OCI-LY3 (cell line): ENCODE measurements at regions not wholly inside any gene's neighbourhood (a gene's known extent, or its start where the extent isn't known, plus 50 kb on each side); places are given as distances from the start of the nearest gene placed in this dataset.
A peak's percentile ranks its signal among the peaks of the same experiment; 100 is the strongest.

Source experiments
- H2AFZ ChIP-seq: fragments of 200-600, 300-600 bp; shearing (Covaris generic); 2 replicates; pipeline ENCODE4 v1.6.0; 2014; ENCODE audit warnings: antibody characterized with exemption, low read depth, low read length
- H3K27ac ChIP-seq: fragments of 200-600, 300-600 bp; sonication (generic); 2 replicates; pipeline ENCODE4 v1.5.1; 2014; ENCODE audit warnings: mild to moderate bottlenecking, low read length, moderate library complexity, mixed read lengths
- H3K27me3 ChIP-seq: fragments of 200-600, 300-600 bp; sonication (generic); 2 replicates; pipeline ENCODE4 v1.6.1; 2014; ENCODE audit warnings: low read depth, low read length, mixed read lengths
- H3K36me3 ChIP-seq: fragments of 200-600, 300-600 bp; sonication (generic); replicated peaks from 2 replicates; pipeline ENCODE3; 2014; ENCODE audit warnings: low read depth, low read length, mixed read lengths
- H3K4me1 ChIP-seq: fragments of 300-600, 200-600 bp; sonication (generic); 2 replicates; pipeline ENCODE4 v1.6.1; 2014; ENCODE audit warnings: low read length, mixed read lengths
- H3K4me2 ChIP-seq: fragments of 200-600, 300-600 bp; sonication (generic); 2 replicates; pipeline ENCODE4 v1.6.1; 2014; ENCODE audit warnings: low read length, mixed read lengths
- H3K4me3 ChIP-seq: fragments of 300-600, 200-600 bp; sonication (generic); 2 replicates; pipeline ENCODE4 v1.5.1; 2014; ENCODE audit warnings: antibody characterized with exemption, mild to moderate bottlenecking, low read length, moderate library complexity
- H3K79me2 ChIP-seq: fragments of 300-600, 200-600 bp; shearing (Covaris generic); 2 replicates; pipeline ENCODE4 v1.6.1; 2014; ENCODE audit warnings: mild to moderate bottlenecking, low read length, mixed read lengths
- H3K9ac ChIP-seq: fragments of 300-600, 200-600 bp; shearing (Covaris generic); 2 replicates; pipeline ENCODE4 v1.6.0; 2014; ENCODE audit warnings: mild to moderate bottlenecking, low read length, moderate library complexity
- H3K9me3 ChIP-seq: fragments of 200-600, 300-600 bp; shearing (Covaris generic); 2 replicates; pipeline ENCODE4 v1.6.1; 2014; ENCODE audit warnings: low read length, mixed read lengths; ENCODE audit not compliant: insufficient read depth
- H4K20me1 ChIP-seq: fragments of 200-600, 300-600 bp; sonication (generic); 2 replicates; pipeline ENCODE4 v1.6.1; 2016; ENCODE audit warnings: low read length, mixed read lengths; ENCODE audit not compliant: insufficient read depth
- CTCF ChIP-seq: fragments of 200-600, 300-600 bp; sonication (generic); IDR thresholded peaks from 2 replicates; pipeline ENCODE4 v1.5.1; 2014; ENCODE audit warnings: antibody characterized with exemption, low read length, low read depth
- EZH2phosphoT487 ChIP-seq: fragments of 200-600 bp; shearing (Covaris generic); IDR thresholded peaks from 2 replicates; pipeline ENCODE4 v1.6.1; 2018; ENCODE audit warnings: antibody characterized with exemption, mixed run types, low read depth

- Histone ChIP-seq H4K20me1 (no peaks in the 10 kb centered on the region), H3K4me3 (no peak overlapping the region), H3K4me1 (no peaks in the 10 kb centered on the region), H3K27me3 (no peaks in the 10 kb centered on the region), H3K79me2 (no peaks in the 10 kb centered on the region), H3K36me3 (no peaks in the 10 kb centered on the region), H3K9me3 (no peaks in the 10 kb centered on the region), H3K9ac (no peak overlapping the region), H3K4me2 (no peak overlapping the region), H3K27ac (no peak overlapping the region), H2AFZ (no peak overlapping the region)
- no peak for TF ChIP-seq CTCF
- no peak for TF ChIP-seq EZH2phosphoT487
Measured at GRCh38 chr4:98746936-98747335, 88.5 kb upstream of the TSPAN5 start.

DNA sequence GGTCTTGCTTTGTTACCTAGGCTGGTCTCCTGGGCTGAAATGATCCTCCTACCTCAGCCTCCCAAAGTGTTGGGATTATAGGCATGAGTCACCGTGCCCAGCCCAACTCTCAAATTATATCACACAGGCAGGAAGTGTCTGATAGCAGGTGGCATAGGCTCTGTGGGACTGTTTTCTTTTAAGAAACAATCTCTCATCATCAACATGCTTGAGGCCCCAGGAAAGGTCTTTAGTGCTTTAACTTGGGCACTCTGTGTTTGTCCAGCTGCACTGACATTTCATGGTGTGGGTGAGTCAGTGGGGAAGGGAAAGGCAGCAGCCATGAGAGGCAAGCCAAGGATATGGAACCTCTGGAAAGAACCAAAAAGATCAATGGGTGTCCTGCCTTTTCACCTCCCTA, 88.1 kb upstream of the TSPAN5 start:
- Histone ChIP-seq H4K20me1 (no peaks in the 10 kb centered on the region), H3K4me2 (no peak overlapping the region), H3K9ac (no peak overlapping the region), H3K79me2 (no peaks in the 10 kb centered on the region), H3K4me1 (no peaks in the 10 kb centered on the region), H3K4me3 (no peak overlapping the region), H3K27ac (no peak overlapping the region), H3K9me3 (no peaks in the 10 kb centered on the region), H3K36me3 (no peaks in the 10 kb centered on the region), H2AFZ (no peak overlapping the region), H3K27me3 (no peaks in the 10 kb centered on the region)
- TF ChIP-seq EZH2phosphoT487 (no peak), CTCF (no peak)

GRCh38 chr4:98745366-98745765, 87.0 kb upstream of the TSPAN5 start:
- no peak overlapping the region for H3K4me2 ChIP-seq
- no peaks in the 10 kb centered on the region for H3K4me1 ChIP-seq

DNA sequence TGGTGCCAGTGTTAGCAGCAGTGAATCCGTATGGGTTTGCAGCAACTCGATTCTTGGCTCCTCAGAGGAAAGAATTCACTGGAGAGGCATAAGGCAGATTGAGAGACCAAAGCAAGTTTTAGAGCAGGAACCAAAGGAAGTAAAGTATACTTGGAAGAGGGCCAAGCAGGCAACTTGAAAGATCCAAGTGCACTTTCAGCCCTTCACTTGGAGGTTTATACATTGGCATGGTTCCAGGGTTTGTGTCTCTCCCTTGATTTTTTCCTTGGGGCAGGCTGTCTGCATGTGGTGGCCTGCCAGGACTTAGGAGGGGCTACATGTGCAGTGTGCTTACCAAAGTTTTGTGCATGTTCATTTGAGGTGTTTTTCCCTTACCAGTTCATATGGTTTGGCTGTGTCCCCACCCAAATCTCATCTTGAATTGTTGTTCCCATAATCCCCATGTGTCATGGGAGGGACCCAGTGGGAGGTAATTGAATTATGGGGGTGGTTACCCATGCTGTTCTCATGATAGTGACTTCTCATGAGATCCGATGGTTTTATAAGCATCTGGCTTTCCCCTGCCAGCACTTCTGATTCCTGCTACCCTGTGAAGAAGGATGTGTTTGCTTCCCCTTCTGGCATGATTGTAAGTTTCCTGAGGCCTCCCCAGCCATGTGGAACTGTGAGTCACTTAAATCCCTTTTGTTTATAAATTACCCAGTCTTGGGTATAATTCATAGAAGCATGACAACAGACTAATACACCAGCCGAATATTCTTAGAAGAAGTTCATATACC, 86.2 kb upstream of the TSPAN5 start:
- Histone ChIP-seq H3K36me3 (no peaks in the 10 kb centered on the region), H3K9me3 (no peaks in the 10 kb centered on the region), H4K20me1 (no peaks in the 10 kb centered on the region), H3K27ac (no peak overlapping the region), H3K4me3 (no peak overlapping the region), H3K4me1 (no peaks in the 10 kb centered on the region), H3K27me3 (no peaks in the 10 kb centered on the region), H2AFZ (no peak overlapping the region), H3K79me2 (no peaks in the 10 kb centered on the region), H3K4me2 (no peak overlapping the region), H3K9ac (no peak overlapping the region)
- TF ChIP-seq CTCF (no peak), EZH2phosphoT487 (no peak)

More at GRCh38 chr4:98745366-98745765, 87.0 kb upstream of the TSPAN5 start:
- Histone ChIP-seq H3K9me3 (no peaks in the 10 kb centered on the region), H3K4me3 (no peak overlapping the region), H4K20me1 (no peaks in the 10 kb centered on the region), H3K79me2 (no peaks in the 10 kb centered on the region), H3K27me3 (no peaks in the 10 kb centered on the region), H3K36me3 (no peaks in the 10 kb centered on the region), H2AFZ (no peak overlapping the region), H3K27ac (no peak overlapping the region), H3K9ac (no peak overlapping the region)
- no peak for TF ChIP-seq EZH2phosphoT487
- peak; percentile 34 for TF ChIP-seq CTCF
